ENCODE measurements at regions not wholly inside any gene's neighbourhood (a gene's known extent, or its start where the extent isn't known, plus 50 kb on each side); places are given as distances from the start of the nearest gene placed in this dataset.

- no peak for TF ChIP-seq CTCF (IDR thresholded peaks at IDR 0.05; ENCODE audit: low read depth, low read length)
- TF ChIP-seq EZH2phosphoT487 (IDR thresholded peaks at IDR 0.05; ENCODE audit: low read depth): no peak
Measured at GRCh38 chr3:13188181-13188779, 115.1 kb upstream of the IQSEC1 start.
